Mucosa of descending colon (tissue), 3 donors: ENCODE measurements at regions not wholly inside any gene's neighbourhood (a gene's known extent, or its start where the extent isn't known, plus 50 kb on each side); places are given as distances from the start of the nearest gene placed in this dataset.

Experiments used
- ATAC-seq: fragments of 200-7000 bp; cut with Tn5 transposase; one replicate; pipeline ENCODE4 v1.9.1; 2020; ENCODE audit warnings: mild to moderate bottlenecking, moderate library complexity
- DNase-seq, 3 donors: peaks; one replicate each; pipeline ENCODE4 v3.0.0-alpha.2; 2020
- H3K36me3 ChIP-seq: fragments of 200-600 bp; one replicate; pipeline ENCODE4 v1.8.0; 2021; ENCODE audit warnings: low read depth, mild to moderate bottlenecking
- H3K4me1 ChIP-seq: fragments of 200-600 bp; one replicate; pipeline ENCODE4 v1.8.0; 2021; ENCODE audit warnings: low read depth, mild to moderate bottlenecking
- H3K4me3 ChIP-seq: fragments of 200-600 bp; one replicate; pipeline ENCODE4 v1.8.0; 2021; ENCODE audit warnings: mild to moderate bottlenecking
- H3K9me3 ChIP-seq: fragments of 200-600 bp; one replicate; pipeline ENCODE4 v1.8.0; 2021; ENCODE audit warnings: mild to moderate bottlenecking
- intact Hi-C, 2 donors: fragments of 100-400 bp; cut with DNase I in 1 of 2; cut with micrococcal nuclease in 1 of 2; formaldehyde crosslinking; loops; one replicate each; pipeline versions ENCODE4 v1.11.0 to v1.11.1; 2022; cut with DNase I, micrococcal nuclease
- TF ChIP-seq, protein P1 (sequence below): fragments of 200-600 bp; IDR thresholded peaks from one replicate; pipeline ENCODE4 v1.8.0; 2022; ENCODE audit warnings: antibody characterized with exemption, mild to moderate bottlenecking
- donor health status: DM: no; HTN: no; CAD: no; lungs with moderate emphysema.
- donor health status: DM: no; HTN: no; CAD: no.
- donor health status: DM: no; HTN: yes; CAD: no.

GRCh38 chr6:54058236-54058635, 53.0 kb upstream of the MLIP start:
- intact Hi-C loops, result no loop called here
- Histone ChIP-seq H3K4me1 (peaks cover 19% of the 10 kb centered on the region), H3K9me3 (no peaks in the 10 kb centered on the region), H3K4me3 (no peak overlapping the region), H3K36me3 (no peaks in the 10 kb centered on the region)
- no peak for ATAC-seq
- DNase-seq, result no peak
- TF ChIP-seq, protein P1, sequence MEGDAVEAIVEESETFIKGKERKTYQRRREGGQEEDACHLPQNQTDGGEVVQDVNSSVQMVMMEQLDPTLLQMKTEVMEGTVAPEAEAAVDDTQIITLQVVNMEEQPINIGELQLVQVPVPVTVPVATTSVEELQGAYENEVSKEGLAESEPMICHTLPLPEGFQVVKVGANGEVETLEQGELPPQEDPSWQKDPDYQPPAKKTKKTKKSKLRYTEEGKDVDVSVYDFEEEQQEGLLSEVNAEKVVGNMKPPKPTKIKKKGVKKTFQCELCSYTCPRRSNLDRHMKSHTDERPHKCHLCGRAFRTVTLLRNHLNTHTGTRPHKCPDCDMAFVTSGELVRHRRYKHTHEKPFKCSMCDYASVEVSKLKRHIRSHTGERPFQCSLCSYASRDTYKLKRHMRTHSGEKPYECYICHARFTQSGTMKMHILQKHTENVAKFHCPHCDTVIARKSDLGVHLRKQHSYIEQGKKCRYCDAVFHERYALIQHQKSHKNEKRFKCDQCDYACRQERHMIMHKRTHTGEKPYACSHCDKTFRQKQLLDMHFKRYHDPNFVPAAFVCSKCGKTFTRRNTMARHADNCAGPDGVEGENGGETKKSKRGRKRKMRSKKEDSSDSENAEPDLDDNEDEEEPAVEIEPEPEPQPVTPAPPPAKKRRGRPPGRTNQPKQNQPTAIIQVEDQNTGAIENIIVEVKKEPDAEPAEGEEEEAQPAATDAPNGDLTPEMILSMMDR, result no peak

- Histone ChIP-seq H3K36me3 (no peaks in the 10 kb centered on the region), H3K4me1 (peaks cover 10% of the 10 kb centered on the region), H3K4me3 (no peak overlapping the region), H3K9me3 (no peaks in the 10 kb centered on the region)
- TF ChIP-seq, protein P1, result no peak
- DNase-seq, result no peak
- intact Hi-C loops, result no loop called here
- ATAC-seq, result no peak
Observed at GRCh38 chr6:54059683-54060082, 51.6 kb upstream of the MLIP start.

DNA sequence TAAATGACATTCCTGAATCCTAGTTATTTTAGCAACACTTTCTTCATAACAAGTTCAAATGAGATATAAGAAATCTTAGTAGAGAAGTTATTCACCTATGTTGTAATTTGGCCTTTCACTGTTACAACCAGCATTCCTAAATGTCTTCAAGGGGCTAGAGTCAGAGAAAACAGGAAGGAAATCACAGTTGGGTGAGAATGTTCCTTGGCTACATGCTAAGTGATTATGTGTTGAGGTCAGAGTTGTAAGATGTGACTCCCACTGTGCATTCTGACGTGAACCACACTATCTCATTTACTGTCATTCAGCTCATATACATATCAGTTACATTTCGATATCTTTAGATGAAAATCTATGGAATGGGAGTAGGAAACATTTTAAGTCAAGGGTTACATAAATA, 51.0 kb upstream of the MLIP start:
- H3K9me3 ChIP-seq, result no peaks in the 10 kb centered on the region
- H3K4me3 ChIP-seq, result no peak overlapping the region
- DNase-seq (no peak), ATAC-seq (no peak)
- TF ChIP-seq, protein P1, result no peak
- H3K36me3 ChIP-seq, result no peaks in the 10 kb centered on the region
- peaks cover 10% of the 10 kb centered on the region for H3K4me1 ChIP-seq
- intact Hi-C loops, result no loop called here
